NCI-H774 (cell line): ENCODE measurements at regions not wholly inside any gene's neighbourhood (a gene's known extent, or its start where the extent isn't known, plus 50 kb on each side); places are given as distances from the start of the nearest gene placed in this dataset.

Experiments
- DNase-seq: peaks from one replicate; lab custom pipeline; 2025; lab: John Stamatoyannopoulos, UW

DNA sequence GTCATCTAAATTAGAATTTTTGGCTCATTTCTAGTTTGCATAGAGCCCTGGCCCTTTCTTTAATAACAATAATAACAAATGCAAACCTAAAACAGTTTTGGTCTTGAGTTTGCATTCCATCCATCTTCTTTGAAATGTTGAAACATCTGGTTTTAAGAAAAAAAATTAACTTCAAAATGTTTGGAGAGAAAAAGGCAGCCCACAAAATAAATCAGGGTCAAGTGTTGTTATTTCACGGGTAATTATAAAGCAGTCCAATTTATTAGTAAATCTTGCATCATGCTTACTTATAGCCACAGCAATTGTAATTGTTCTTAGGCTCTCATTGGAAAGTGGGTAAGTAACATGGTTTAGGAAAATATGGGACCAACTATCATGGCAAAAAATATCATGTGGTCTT is 247.0 kb upstream of the MEF2C start:
- DNase-seq: no peak

DNA sequence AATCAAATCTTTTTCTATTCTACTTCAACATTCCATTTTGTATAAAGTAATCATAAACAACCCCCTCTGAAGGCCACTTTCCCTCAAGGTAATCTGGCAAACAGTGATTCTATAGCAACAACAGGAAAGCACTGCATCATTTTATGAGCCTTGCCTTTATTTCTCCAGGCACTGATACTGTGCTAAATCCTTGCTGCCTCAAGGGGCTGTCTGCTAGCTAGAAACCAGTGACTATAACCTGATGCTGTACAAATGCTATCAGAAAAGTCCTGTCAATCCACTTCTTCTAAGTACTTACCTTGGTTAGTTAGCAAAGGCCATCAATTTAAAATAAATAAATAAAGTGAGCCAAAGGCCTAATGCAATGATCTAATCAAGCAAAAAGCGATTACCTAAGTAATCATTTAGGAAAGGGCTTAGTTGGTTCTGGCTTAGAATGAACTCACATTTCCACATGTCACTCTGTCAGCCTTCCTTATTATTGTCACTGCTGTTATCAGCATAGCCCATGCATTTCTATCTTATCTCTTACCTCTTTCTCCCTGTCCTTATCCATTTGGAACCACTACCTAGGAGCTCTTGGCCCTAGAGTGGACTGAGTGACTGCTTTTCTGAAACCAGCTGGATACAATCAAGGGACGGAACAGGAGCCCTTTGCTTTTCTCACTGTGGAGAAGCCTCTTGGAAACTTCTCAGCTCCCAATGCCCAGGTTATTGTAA is 246.1 kb upstream of the MEF2C start:
- no peak for DNase-seq

GRCh38 chr5:89128092-89128491 is 245.1 kb upstream of the MEF2C start:
- no peak for DNase-seq

DNA sequence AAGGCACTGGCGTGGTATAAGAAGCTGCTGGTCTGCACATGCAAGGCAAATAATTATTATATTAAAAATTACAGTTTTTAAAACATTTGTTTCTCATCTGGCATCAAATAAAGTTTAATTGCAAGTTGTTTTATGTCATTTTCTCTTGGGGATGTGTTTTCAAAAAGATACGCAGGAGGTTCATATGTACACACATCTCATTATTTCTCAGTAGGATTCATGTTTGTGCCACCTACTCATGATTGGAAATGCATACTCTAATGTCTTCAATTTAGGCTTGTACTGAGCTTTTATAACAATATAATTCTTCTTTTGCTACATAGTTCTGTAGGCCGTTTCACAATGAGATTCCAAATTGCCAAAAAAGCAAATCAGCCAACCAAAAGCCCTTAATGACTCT is 244.2 kb upstream of the MEF2C start:
- no peak for DNase-seq

DNA sequence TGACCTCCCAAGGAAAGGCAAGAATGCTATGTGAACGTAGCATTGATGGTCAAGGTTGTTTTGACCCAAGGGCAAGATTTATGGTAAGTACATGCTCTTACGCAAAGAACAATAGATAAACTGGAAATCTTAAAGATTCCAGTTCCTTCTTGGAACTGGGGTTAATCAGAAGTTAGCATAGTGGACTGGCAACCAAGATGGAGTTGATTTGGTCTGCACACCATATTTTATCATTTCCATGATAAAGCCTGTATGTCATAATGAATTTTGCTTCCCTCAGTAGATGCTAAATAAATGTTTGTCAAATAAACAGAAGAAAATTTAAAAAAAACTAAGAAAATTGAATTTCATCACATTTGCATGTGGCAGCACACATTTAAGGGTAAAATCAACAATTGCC is 242.4 kb upstream of the MEF2C start:
- DNase-seq: no peak

GRCh38 chr5:89123581-89123980 is 240.6 kb upstream of the MEF2C start:
- no peak for DNase-seq

DNA sequence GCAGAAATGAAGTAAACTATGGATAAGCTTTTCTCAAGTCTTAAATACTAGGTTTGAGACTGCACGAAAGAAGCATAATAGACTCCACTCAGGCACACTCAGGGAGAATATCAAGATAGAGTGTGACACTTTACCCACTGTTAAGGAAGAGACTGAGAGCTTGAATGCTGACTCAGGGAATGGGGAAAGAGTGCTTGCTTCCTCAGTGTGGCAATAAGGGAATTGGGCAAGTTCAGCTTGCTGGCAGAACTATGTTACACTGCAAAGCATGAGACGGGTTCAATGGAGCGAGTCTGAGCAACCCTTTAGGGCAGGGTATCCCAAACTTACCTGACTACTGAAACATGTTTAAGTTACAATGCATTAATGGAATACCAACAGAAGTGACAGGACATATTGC is 237.7 kb upstream of the MEF2C start:
- no peak for DNase-seq

GRCh38 chr5:89117124-89117644 is 234.2 kb upstream of the MEF2C start:
- no peak for DNase-seq

GRCh38 chr5:89110916-89111646 is 228.1 kb upstream of the MEF2C start:
- no peak for DNase-seq

DNA sequence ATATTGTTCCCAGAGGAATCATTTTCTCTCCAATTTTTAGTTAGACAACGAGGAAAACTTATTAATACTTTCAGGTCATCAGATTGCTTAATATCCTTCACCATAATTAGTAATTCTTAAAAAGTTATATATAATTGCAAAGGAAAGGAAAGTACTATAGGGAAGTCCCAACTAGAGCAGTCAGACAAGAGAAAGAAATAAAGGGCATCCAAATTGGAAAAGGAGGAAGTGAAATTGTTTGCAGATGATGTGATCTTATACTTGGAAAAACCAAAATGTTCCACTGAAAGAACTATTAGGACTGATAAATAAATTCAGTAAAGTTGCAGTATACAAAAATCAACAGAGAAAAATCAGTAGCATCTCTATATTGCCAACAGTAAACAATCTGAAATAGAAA is 223.5 kb upstream of the MEF2C start:
- DNase-seq: no peak

- no peak for DNase-seq
These were observed 222.9 kb upstream of the MEF2C start for GRCh38 chr5:89105836-89106235.

- no peak for DNase-seq
These were observed 222.2 kb upstream of the MEF2C start for GRCh38 chr5:89105171-89105695.

GRCh38 chr5:89098199-89098756 is 215.3 kb upstream of the MEF2C start:
- DNase-seq: no peak

GRCh38 chr5:89097103-89097502 is 214.1 kb upstream of the MEF2C start:
- no peak for DNase-seq

DNA sequence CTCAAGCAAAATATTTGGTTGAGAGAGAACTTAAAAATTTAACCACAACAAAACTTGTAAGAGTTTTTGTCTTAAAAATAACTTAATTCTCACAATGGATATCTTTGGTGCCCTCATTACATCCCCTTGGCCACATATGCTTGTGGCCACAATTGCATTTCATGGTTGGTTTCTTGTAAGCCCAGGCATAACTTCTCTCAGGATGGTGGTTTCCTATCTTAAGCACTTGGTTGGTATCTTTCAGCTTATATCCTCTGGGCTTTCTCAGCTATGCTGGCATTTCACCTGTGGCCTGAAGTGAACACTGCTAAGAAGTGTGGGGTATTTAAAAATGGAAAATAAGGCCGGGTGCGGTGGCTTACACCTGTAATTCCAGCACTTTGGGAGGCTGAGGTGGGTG is 212.4 kb upstream of the MEF2C start:
- no peak for DNase-seq

- DNase-seq: no peak
These were observed 207.1 kb upstream of the MEF2C start for GRCh38 chr5:89090037-89090436.

- DNase-seq: no peak
These were observed 204.8 kb upstream of the MEF2C start for GRCh38 chr5:89087551-89088318.

DNA sequence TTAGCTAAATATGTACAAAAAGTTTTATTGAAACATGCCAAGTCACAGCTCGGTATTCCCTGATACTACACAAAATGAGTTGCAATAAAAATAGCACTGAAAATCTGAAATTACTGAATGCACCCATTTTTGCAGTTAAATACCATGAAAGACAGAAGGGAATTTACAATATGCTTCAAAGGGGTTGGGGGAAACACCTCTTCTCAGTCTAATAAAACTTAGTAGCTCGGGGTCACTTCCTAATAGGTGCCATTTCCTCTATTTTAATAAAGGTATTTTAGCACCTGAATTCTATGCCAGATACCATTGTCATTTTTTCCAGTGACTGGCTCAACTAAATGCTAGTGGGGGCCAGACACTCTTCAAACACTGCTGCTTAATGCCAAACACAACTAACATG is 204.1 kb upstream of the MEF2C start:
- DNase-seq: no peak

GRCh38 chr5:89086390-89087086 is 203.6 kb upstream of the MEF2C start:
- no peak for DNase-seq

- no peak for DNase-seq
These were observed 200.8 kb upstream of the MEF2C start for GRCh38 chr5:89083791-89084190.

GRCh38 chr5:89081360-89081759 is 198.4 kb upstream of the MEF2C start:
- no peak for DNase-seq
